ENCODE measurements at regions not wholly inside any gene's neighbourhood (a gene's known extent, or its start where the extent isn't known, plus 50 kb on each side); places are given as distances from the start of the nearest gene placed in this dataset.

GRCh38 chr11:111194860-111195568 lies 50.5 kb upstream of the POU2AF2 start:
- no peak for DNase-seq (ENCODE audit: low spot score)

- no peak for DNase-seq (ENCODE audit: low spot score)
These were observed 51.5 kb upstream of the POU2AF2 start for GRCh38 chr11:111193924-111194490.

GRCh38 chr11:111189466-111189865 lies 56.1 kb upstream of the POU2AF2 start:
- DNase-seq (ENCODE audit: low spot score) = no peak

GRCh38 chr11:111186308-111186915 lies 59.1 kb upstream of the POU2AF2 start:
- DNase-seq (ENCODE audit: low spot score) = no peak

- DNase-seq (ENCODE audit: low spot score) = no peak
These were observed 60.3 kb upstream of the POU2AF2 start for GRCh38 chr11:111185266-111185665.

GRCh38 chr11:111183706-111184105 lies 61.8 kb upstream of the POU2AF2 start:
- no peak for DNase-seq (ENCODE audit: low spot score)

- DNase-seq (ENCODE audit: low spot score) = no peak
These were observed 66.2 kb upstream of the POU2AF2 start for GRCh38 chr11:111179184-111179910.

GRCh38 chr11:111177037-111177871 lies 68.3 kb upstream of the POU2AF2 start:
- DNase-seq (ENCODE audit: low spot score) = no peak

GRCh38 chr11:111176603-111177002 lies 68.9 kb upstream of the POU2AF2 start:
- DNase-seq (ENCODE audit: low spot score) = no peak

GRCh38 chr11:111173221-111173620 lies 72.3 kb upstream of the POU2AF2 start:
- no peak for DNase-seq (ENCODE audit: low spot score)

GRCh38 chr11:111172321-111172862 lies 73.1 kb upstream of the POU2AF2 start:
- DNase-seq (ENCODE audit: low spot score) = no peak

- DNase-seq (ENCODE audit: low spot score) = no peak
These were observed 74.7 kb upstream of the POU2AF2 start for GRCh38 chr11:111170761-111171379.

- no peak for DNase-seq (ENCODE audit: low spot score)
These were observed 76.2 kb upstream of the POU2AF2 start for GRCh38 chr11:111169367-111169766.

- no peak for DNase-seq (ENCODE audit: low spot score)
These were observed 76.7 kb upstream of the POU2AF2 start for GRCh38 chr11:111168871-111169270.

- DNase-seq (ENCODE audit: low spot score) = no peak
These were observed 77.9 kb upstream of the POU2AF2 start for GRCh38 chr11:111167666-111168065.

GRCh38 chr11:111166598-111166997 lies 78.9 kb upstream of the POU2AF2 start:
- DNase-seq (ENCODE audit: low spot score) = no peak

GRCh38 chr11:111162305-111162704 lies 83.2 kb upstream of the POU2AF2 start:
- no peak for DNase-seq (ENCODE audit: low spot score)

- no peak for DNase-seq (ENCODE audit: low spot score)
These were observed 88.0 kb upstream of the POU2AF2 start for GRCh38 chr11:111157571-111157970.

- DNase-seq (ENCODE audit: low spot score) = no peak
These were observed 90.5 kb upstream of the POU2AF2 start for GRCh38 chr11:111155021-111155420.

GRCh38 chr11:111153194-111153593 lies 92.3 kb upstream of the POU2AF2 start:
- DNase-seq (ENCODE audit: low spot score) = no peak

GRCh38 chr11:111148953-111149352 lies 96.6 kb upstream of the POU2AF2 start:
- no peak for DNase-seq (ENCODE audit: low spot score)
